Gastrocnemius medialis (tissue), 4 donors: ENCODE measurements at regions not wholly inside any gene's neighbourhood (a gene's known extent, or its start where the extent isn't known, plus 50 kb on each side); places are given as distances from the start of the nearest gene placed in this dataset.

Experiments used
- ATAC-seq, 2 donors: fragments of 150-250 bp; one replicate each; pipeline ENCODE4 v1.9.1; 2016
- DNase-seq, 2 donors: peaks; one replicate each; pipeline ENCODE4 v3.0.0-alpha.2; 2019
- H3K27ac ChIP-seq, 4 donors: fragments of 200-600 bp; sonication (generic); 1 replicate in 1 of 4; 2 replicates in 3 of 4; pipeline ENCODE4 v1.5.1; 2016 to 2018; ENCODE audit warnings: mild to moderate bottlenecking in 2 of 4, moderate library complexity in 1 of 4
- H3K27me3 ChIP-seq, 3 donors: fragments of 200-600 bp; sonication (generic) in 2 of 3; 1 replicate in 1 of 3; 2 replicates in 2 of 3; pipeline versions ENCODE4 v1.5.1 to v1.6.0; 2016 to 2019; ENCODE audit warnings: mild to moderate bottlenecking in 1 of 3, moderate library complexity in 1 of 3
- H3K36me3 ChIP-seq, 2 donors: fragments of 200-600 bp; sonication (generic) in 1 of 2; one replicate each; pipeline ENCODE4 v1.5.1; 2017 to 2018
- H3K4me1 ChIP-seq, 2 donors: fragments of 200-600 bp; sonication (generic) in 1 of 2; one replicate each; pipeline ENCODE4 v1.5.1; 2016 to 2017; ENCODE audit warnings: mild to moderate bottlenecking in 2 of 2
- H3K4me3 ChIP-seq, 4 donors: fragments of 200-600 bp; sonication (generic) in 3 of 4; 1 replicate in 1 of 4; 2 replicates in 3 of 4; pipeline ENCODE4 v1.5.1; 2016 to 2019; ENCODE audit warnings: mild to moderate bottlenecking in 2 of 4
- H3K9me3 ChIP-seq, 3 donors: fragments of 200-600 bp; sonication (generic) in 2 of 3; 1 replicate in 1 of 3; 2 replicates in 2 of 3; pipeline ENCODE4 v1.5.1; 2016 to 2019
- CTCF ChIP-seq, 5 experiments: fragments of 450-650 bp in 3 of 5; fragments of 200-600 bp in 2 of 5; sonication (generic) in 2 of 5; IDR thresholded peaks in 4 of 5; conservative IDR thresholded peaks in 1 of 5; 1 replicate in 4 of 5; 2 replicates in 1 of 5; pipeline ENCODE4 v1.5.1; 2016 to 2019; ENCODE audit warnings: antibody characterized with exemption in 5 of 5, mild to moderate bottlenecking in 3 of 5, moderate library complexity in 3 of 5
- POLR2A ChIP-seq, 2 donors: fragments of 450-650 bp; IDR thresholded peaks; one replicate each; pipeline ENCODE4 v1.6.1; 2017; ENCODE audit warnings: antibody characterized with exemption in 2 of 2, mild to moderate bottlenecking in 2 of 2, moderate library complexity in 2 of 2
- in situ Hi-C, 4 donors: fragments of 200-750 bp; cut with MboI; loops; one replicate each; pipeline versions ENCODE4 v1.15.0 to v1.8.0; 2017; ENCODE audit warnings: low sequenced_read_pairs in 4 of 4
- intact Hi-C: fragments of 100-400 bp; cut with DNase I; formaldehyde crosslinking; loops from one replicate; pipeline ENCODE4 v1.15.1; 2023; ENCODE audit warnings: low total_unique reads

- no peaks in the 10 kb centered on the region for H3K36me3 ChIP-seq
- no peaks in the 10 kb centered on the region for H3K4me1 ChIP-seq
- DNase-seq, result no peak
- peaks cover 0 to 7% (median 0%) of the 10 kb centered on the region in 3 donors for H3K27me3 ChIP-seq
- no peak for TF ChIP-seq POLR2A (IDR thresholded peaks at IDR 0.05)
- no peak for TF ChIP-seq CTCF (IDR thresholded peaks at IDR 0.05 in 4 of 5, conservative IDR thresholded peaks at IDR 0.05 in 1 of 5)
- H3K4me3 ChIP-seq, result no peak overlapping the region
- no peak for ATAC-seq
- in situ Hi-C loops (no loop called here), intact Hi-C loops (no loop called here)
- no peak overlapping the region for H3K27ac ChIP-seq
- H3K9me3 ChIP-seq, result no peaks in the 10 kb centered on the region
These were observed 288.4 kb downstream of the CRLF2 start for GRCh38 chrX:924017-924416.

- H3K9me3 ChIP-seq, result no peaks in the 10 kb centered on the region
- intact Hi-C loops (no loop called here), in situ Hi-C loops (no loop called here)
- no peak for ATAC-seq
- no peak for DNase-seq
- no peak overlapping the region for H3K4me3 ChIP-seq
- H3K36me3 ChIP-seq, result no peaks in the 10 kb centered on the region
- H3K4me1 ChIP-seq, result no peaks in the 10 kb centered on the region
- TF ChIP-seq CTCF (IDR thresholded peaks at IDR 0.05 in 4 of 5, conservative IDR thresholded peaks at IDR 0.05 in 1 of 5) (no peak), POLR2A (IDR thresholded peaks at IDR 0.05) (no peak)
- peaks cover 0 to 7% (median 0%) of the 10 kb centered on the region in 3 donors for H3K27me3 ChIP-seq
- H3K27ac ChIP-seq, result no peak overlapping the region
These were observed 289.7 kb downstream of the SHOX start for GRCh38 chrX:920234-920799.

GRCh38 chrX:916230-916599 lies 285.6 kb downstream of the SHOX start:
- Histone ChIP-seq H3K9me3 (no peaks in the 10 kb centered on the region), H3K36me3 (no peaks in the 10 kb centered on the region), H3K4me1 (no peaks in the 10 kb centered on the region), H3K27me3 (peaks cover 0 to 3% (median 0%) of the 10 kb centered on the region in 3 donors), H3K4me3 (no peak overlapping the region), H3K27ac (no peak overlapping the region)
- in situ Hi-C loops, result no loop called here
- DNase-seq, result no peak
- intact Hi-C loops, result no loop called here
- TF ChIP-seq CTCF (IDR thresholded peaks at IDR 0.05 in 4 of 5, conservative IDR thresholded peaks at IDR 0.05 in 1 of 5) (no peak), POLR2A (IDR thresholded peaks at IDR 0.05) (no peak)
- ATAC-seq, result no peak

- in situ Hi-C loops, result no loop called here
- TF ChIP-seq CTCF (IDR thresholded peaks at IDR 0.05 in 4 of 5, conservative IDR thresholded peaks at IDR 0.05 in 1 of 5) (no peak), POLR2A (IDR thresholded peaks at IDR 0.05) (no peak)
- ATAC-seq (no peak), DNase-seq (no peak)
- no peaks in the 10 kb centered on the region for H3K27me3 ChIP-seq
- no peaks in the 10 kb centered on the region for H3K36me3 ChIP-seq
- no peak overlapping the region for H3K4me3 ChIP-seq
- no peak overlapping the region for H3K27ac ChIP-seq
- no peaks in the 10 kb centered on the region for H3K4me1 ChIP-seq
- H3K9me3 ChIP-seq, result no peaks in the 10 kb centered on the region
- intact Hi-C loops, result no loop called here
These were observed 285.0 kb downstream of the SHOX start for GRCh38 chrX:915427-916229.
